ENCODE measurements at regions not wholly inside any gene's neighbourhood (a gene's known extent, or its start where the extent isn't known, plus 50 kb on each side); places are given as distances from the start of the nearest gene placed in this dataset.

DNA sequence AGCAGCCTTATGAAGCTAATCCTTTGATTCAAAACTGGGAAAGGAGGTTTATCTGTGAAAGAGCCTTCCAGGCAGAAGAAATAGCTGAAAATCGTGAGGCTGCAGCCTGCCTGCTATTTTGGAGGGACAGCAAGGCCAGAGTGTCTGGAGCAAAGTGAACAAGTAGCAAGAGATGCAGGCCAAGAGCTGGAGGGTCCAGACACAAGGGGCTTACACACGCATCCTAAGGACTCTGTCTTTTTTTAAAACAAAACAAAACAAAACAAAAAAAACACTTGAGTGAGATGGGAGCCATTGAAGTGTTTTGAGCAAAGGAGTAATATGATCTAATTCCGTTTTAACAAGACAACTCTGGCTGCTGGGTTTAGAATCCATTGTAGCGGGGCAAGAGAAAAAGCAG, 76.4 kb upstream of the BCAT1 start:
- ATAC-seq (ENCODE audit: low read depth in 2 of 2) = no peak

DNA sequence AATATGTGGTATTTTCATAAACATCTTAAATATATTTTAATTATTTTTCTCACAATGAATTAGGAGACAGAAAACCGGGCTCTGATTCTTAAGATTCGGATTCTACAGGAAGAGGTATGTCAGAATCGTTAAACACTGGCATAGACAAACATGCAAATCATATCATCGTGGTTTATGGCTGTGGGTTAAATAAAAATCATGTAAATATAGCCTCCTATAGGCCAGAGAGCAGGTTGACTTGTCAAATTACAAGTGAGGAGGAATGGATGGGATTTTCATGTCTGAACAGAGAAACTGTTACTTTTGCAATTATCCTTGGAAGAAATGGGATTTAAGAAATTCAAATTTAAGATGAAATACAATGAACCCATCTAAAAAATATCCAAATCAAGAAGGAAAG, 74.9 kb upstream of the BCAT1 start:
- Histone ChIP-seq H3K9me3 (ENCODE audit: control insufficient read depth in 2 of 2, low read length in 2 of 2) (no peaks in the 10 kb centered on the region), H3K27ac (ENCODE audit: insufficient read depth, low read length, poor library complexity, severe bottlenecking) (no peak overlapping the region), H3K27me3 (ENCODE audit: control insufficient read depth, insufficient read depth, low read length) (no peaks in the 10 kb centered on the region), H3K4me1 (ENCODE audit: control insufficient read depth, insufficient read depth, low read length, poor library complexity, severe bottlenecking) (no peaks in the 10 kb centered on the region), H3K4me3 (ENCODE audit: low read depth, low read length) (no peak overlapping the region), H3K36me3 (ENCODE audit: control insufficient read depth, insufficient read depth, low read length) (no peaks in the 10 kb centered on the region)
- H3K27me3 Mint-ChIP-seq = peaks cover 23% of the 10 kb centered on the region
- no peaks in the 10 kb centered on the region for H3K4me1 Mint-ChIP-seq
- no peak overlapping the region for H3K4me3 Mint-ChIP-seq
- H3K27ac Mint-ChIP-seq = no peak overlapping the region
- peaks cover 0 to 2% (median 0%) of the 10 kb centered on the region in 7 donors for H3K9me3 Mint-ChIP-seq
- ATAC-seq (ENCODE audit: low read depth in 2 of 2) (no peak), DNase-seq (no peak)
- no peaks in the 10 kb centered on the region for H3K36me3 Mint-ChIP-seq

More for the DNA sequence above, 76.4 kb upstream of the BCAT1 start:
- H3K36me3 ChIP-seq (ENCODE audit: control insufficient read depth, insufficient read depth, low read length) = no peaks in the 10 kb centered on the region
- H3K27me3 ChIP-seq (ENCODE audit: control insufficient read depth, insufficient read depth, low read length) = no peaks in the 10 kb centered on the region
- no peak overlapping the region for H3K4me3 Mint-ChIP-seq
- H3K36me3 Mint-ChIP-seq = no peaks in the 10 kb centered on the region
- H3K4me1 ChIP-seq (ENCODE audit: control insufficient read depth, insufficient read depth, low read length, poor library complexity, severe bottlenecking) = no peaks in the 10 kb centered on the region
- DNase-seq = no peak
- H3K27ac Mint-ChIP-seq = no peak overlapping the region
- no peaks in the 10 kb centered on the region for H3K9me3 ChIP-seq (ENCODE audit: control insufficient read depth in 2 of 2, low read length in 2 of 2)
- peaks cover 0 to 1% (median 0%) of the 10 kb centered on the region in 7 donors for H3K9me3 Mint-ChIP-seq
- no peaks in the 10 kb centered on the region for H3K4me1 Mint-ChIP-seq
- no peak overlapping the region for H3K27ac ChIP-seq (ENCODE audit: insufficient read depth, low read length, poor library complexity, severe bottlenecking)
- peaks cover 16% of the 10 kb centered on the region for H3K27me3 Mint-ChIP-seq
- H3K4me3 ChIP-seq (ENCODE audit: low read depth, low read length) = no peak overlapping the region

GRCh38 chr12:25020621-25021243, 71.8 kb upstream of the BCAT1 start:
- Histone ChIP-seq H3K27me3 (ENCODE audit: control insufficient read depth, insufficient read depth, low read length) (no peaks in the 10 kb centered on the region), H3K36me3 (ENCODE audit: control insufficient read depth, insufficient read depth, low read length) (no peaks in the 10 kb centered on the region), H3K4me3 (ENCODE audit: low read depth, low read length) (no peak overlapping the region), H3K4me1 (ENCODE audit: control insufficient read depth, insufficient read depth, low read length, poor library complexity, severe bottlenecking) (no peaks in the 10 kb centered on the region), H3K9me3 (ENCODE audit: control insufficient read depth in 2 of 2, low read length in 2 of 2) (no peaks in the 10 kb centered on the region), H3K27ac (ENCODE audit: insufficient read depth, low read length, poor library complexity, severe bottlenecking) (no peak overlapping the region)
- no peaks in the 10 kb centered on the region for H3K4me1 Mint-ChIP-seq
- peaks cover 19% of the 10 kb centered on the region for H3K27me3 Mint-ChIP-seq
- peaks cover 0 to 2% (median 0%) of the 10 kb centered on the region in 7 donors for H3K9me3 Mint-ChIP-seq
- H3K36me3 Mint-ChIP-seq = no peaks in the 10 kb centered on the region
- H3K4me3 Mint-ChIP-seq = no peak overlapping the region
- no peak for DNase-seq
- no peak for ATAC-seq (ENCODE audit: low read depth in 2 of 2)
- no peak overlapping the region for H3K27ac Mint-ChIP-seq

GRCh38 chr12:25018146-25018545, 69.2 kb upstream of the BCAT1 start:
- no peak overlapping the region for H3K4me3 Mint-ChIP-seq
- H3K27ac Mint-ChIP-seq = no peak overlapping the region
- DNase-seq (no peak), ATAC-seq (ENCODE audit: low read depth in 2 of 2) (no peak)
- H3K4me1 Mint-ChIP-seq = no peaks in the 10 kb centered on the region
- Histone ChIP-seq H3K4me1 (ENCODE audit: control insufficient read depth, insufficient read depth, low read length, poor library complexity, severe bottlenecking) (no peaks in the 10 kb centered on the region), H3K36me3 (ENCODE audit: control insufficient read depth, insufficient read depth, low read length) (no peaks in the 10 kb centered on the region), H3K9me3 (ENCODE audit: control insufficient read depth in 2 of 2, low read length in 2 of 2) (no peaks in the 10 kb centered on the region), H3K27ac (ENCODE audit: insufficient read depth, low read length, poor library complexity, severe bottlenecking) (no peak overlapping the region), H3K4me3 (ENCODE audit: low read depth, low read length) (no peak overlapping the region), H3K27me3 (ENCODE audit: control insufficient read depth, insufficient read depth, low read length) (no peaks in the 10 kb centered on the region)
- H3K9me3 Mint-ChIP-seq = peaks cover 0 to 2% (median 0%) of the 10 kb centered on the region in 7 donors
- no peaks in the 10 kb centered on the region for H3K36me3 Mint-ChIP-seq
- peaks cover 19% of the 10 kb centered on the region for H3K27me3 Mint-ChIP-seq

GRCh38 chr12:25017336-25017735, 68.4 kb upstream of the BCAT1 start:
- H3K9me3 ChIP-seq (ENCODE audit: control insufficient read depth in 2 of 2, low read length in 2 of 2) = no peaks in the 10 kb centered on the region
- H3K27ac ChIP-seq (ENCODE audit: insufficient read depth, low read length, poor library complexity, severe bottlenecking) = no peak overlapping the region
- Mint-ChIP-seq H3K9me3 (peaks cover 0 to 2% (median 0%) of the 10 kb centered on the region in 7 donors), H3K4me1 (no peaks in the 10 kb centered on the region), H3K27ac (no peak overlapping the region), H3K27me3 (peaks cover 19% of the 10 kb centered on the region), H3K36me3 (no peaks in the 10 kb centered on the region), H3K4me3 (no peak overlapping the region)
- ATAC-seq (ENCODE audit: low read depth in 2 of 2) (no peak), DNase-seq (no peak)
- H3K4me1 ChIP-seq (ENCODE audit: control insufficient read depth, insufficient read depth, low read length, poor library complexity, severe bottlenecking) = no peaks in the 10 kb centered on the region
- H3K4me3 ChIP-seq (ENCODE audit: low read depth, low read length) = no peak overlapping the region
- no peaks in the 10 kb centered on the region for H3K27me3 ChIP-seq (ENCODE audit: control insufficient read depth, insufficient read depth, low read length)
- no peaks in the 10 kb centered on the region for H3K36me3 ChIP-seq (ENCODE audit: control insufficient read depth, insufficient read depth, low read length)

GRCh38 chr12:25014961-25015360, 66.1 kb upstream of the BCAT1 start:
- H3K4me3 ChIP-seq (ENCODE audit: low read depth, low read length) = no peak overlapping the region
- H3K4me1 ChIP-seq (ENCODE audit: control insufficient read depth, insufficient read depth, low read length, poor library complexity, severe bottlenecking) = no peaks in the 10 kb centered on the region
- ATAC-seq (ENCODE audit: low read depth in 2 of 2) (no peak), DNase-seq (no peak)
- H3K36me3 Mint-ChIP-seq = no peaks in the 10 kb centered on the region
- no peaks in the 10 kb centered on the region for H3K9me3 ChIP-seq (ENCODE audit: control insufficient read depth in 2 of 2, low read length in 2 of 2)
- H3K4me3 Mint-ChIP-seq = no peak overlapping the region
- no peaks in the 10 kb centered on the region for H3K36me3 ChIP-seq (ENCODE audit: control insufficient read depth, insufficient read depth, low read length)
- H3K27me3 ChIP-seq (ENCODE audit: control insufficient read depth, insufficient read depth, low read length) = no peaks in the 10 kb centered on the region
- H3K27ac Mint-ChIP-seq = no peak overlapping the region
- H3K9me3 Mint-ChIP-seq = peaks cover 0 to 2% (median 0%) of the 10 kb centered on the region in 7 donors
- no peak overlapping the region for H3K27ac ChIP-seq (ENCODE audit: insufficient read depth, low read length, poor library complexity, severe bottlenecking)
- H3K4me1 Mint-ChIP-seq = no peaks in the 10 kb centered on the region
- peaks cover 11% of the 10 kb centered on the region for H3K27me3 Mint-ChIP-seq

DNA sequence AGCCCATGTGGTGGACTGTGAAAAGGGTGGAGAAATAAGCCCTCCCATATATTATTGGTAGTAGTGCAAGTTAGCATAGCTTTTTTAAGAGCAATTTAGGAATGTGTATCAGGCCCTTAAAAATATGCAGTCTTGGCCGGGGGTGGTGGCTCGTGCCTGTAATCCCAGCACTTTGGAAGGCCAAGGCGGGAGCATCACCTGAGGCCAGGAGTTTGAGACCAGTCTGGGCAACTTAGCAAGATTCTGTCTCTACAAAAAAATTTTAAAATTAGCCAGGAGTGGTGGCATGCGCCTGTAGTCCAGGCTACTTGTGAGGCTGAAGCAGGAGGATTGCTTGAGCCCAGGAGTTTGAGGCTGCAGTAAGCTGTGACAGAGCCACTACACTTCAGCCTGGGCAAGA, 64.2 kb upstream of the BCAT1 start:
- ATAC-seq (ENCODE audit: low read depth in 2 of 2) (no peak), DNase-seq (no peak)
- no peaks in the 10 kb centered on the region for H3K9me3 Mint-ChIP-seq
- H3K27ac ChIP-seq (ENCODE audit: insufficient read depth, low read length, poor library complexity, severe bottlenecking) = no peak overlapping the region
- H3K4me3 ChIP-seq (ENCODE audit: low read depth, low read length) = no peak overlapping the region
- no peaks in the 10 kb centered on the region for H3K4me1 ChIP-seq (ENCODE audit: control insufficient read depth, insufficient read depth, low read length, poor library complexity, severe bottlenecking)
- no peaks in the 10 kb centered on the region for H3K36me3 ChIP-seq (ENCODE audit: control insufficient read depth, insufficient read depth, low read length)
- H3K27me3 ChIP-seq (ENCODE audit: control insufficient read depth, insufficient read depth, low read length) = no peaks in the 10 kb centered on the region
- no peaks in the 10 kb centered on the region for H3K4me1 Mint-ChIP-seq
- H3K4me3 Mint-ChIP-seq = no peak overlapping the region
- no peak overlapping the region for H3K27ac Mint-ChIP-seq
- H3K36me3 Mint-ChIP-seq = no peaks in the 10 kb centered on the region
- peaks cover 5% of the 10 kb centered on the region for H3K27me3 Mint-ChIP-seq
- no peaks in the 10 kb centered on the region for H3K9me3 ChIP-seq (ENCODE audit: control insufficient read depth in 2 of 2, low read length in 2 of 2)

- peak overlapping the region in 2 of 3 donors; percentile 50 to 79 for H3K27ac Mint-ChIP-seq
- peaks cover 0 to 2% (median under 1%) of the 10 kb centered on the region in 4 donors for H3K4me1 Mint-ChIP-seq
- Histone ChIP-seq H3K36me3 (ENCODE audit: control insufficient read depth, insufficient read depth, low read length) (no peaks in the 10 kb centered on the region), H3K4me1 (ENCODE audit: control insufficient read depth, insufficient read depth, low read length, poor library complexity, severe bottlenecking) (no peaks in the 10 kb centered on the region), H3K27me3 (ENCODE audit: control insufficient read depth, insufficient read depth, low read length) (no peaks in the 10 kb centered on the region), H3K4me3 (ENCODE audit: low read depth, low read length) (no peak overlapping the region), H3K9me3 (ENCODE audit: control insufficient read depth in 2 of 2, low read length in 2 of 2) (no peaks in the 10 kb centered on the region), H3K27ac (ENCODE audit: insufficient read depth, low read length, poor library complexity, severe bottlenecking) (no peak overlapping the region)
- H3K4me3 Mint-ChIP-seq = no peak overlapping the region
- no peaks in the 10 kb centered on the region for H3K36me3 Mint-ChIP-seq
- DNase-seq (no peak), ATAC-seq (ENCODE audit: low read depth in 2 of 2) (no peak)
- H3K9me3 Mint-ChIP-seq = no peaks in the 10 kb centered on the region
- H3K27me3 Mint-ChIP-seq = peaks cover 8% of the 10 kb centered on the region
Observed at GRCh38 chr12:25009496-25010092, 60.7 kb upstream of the BCAT1 start.
